ENCODE measurements at regions not wholly inside any gene's neighbourhood (a gene's known extent, or its start where the extent isn't known, plus 50 kb on each side); places are given as distances from the start of the nearest gene placed in this dataset.

DNA sequence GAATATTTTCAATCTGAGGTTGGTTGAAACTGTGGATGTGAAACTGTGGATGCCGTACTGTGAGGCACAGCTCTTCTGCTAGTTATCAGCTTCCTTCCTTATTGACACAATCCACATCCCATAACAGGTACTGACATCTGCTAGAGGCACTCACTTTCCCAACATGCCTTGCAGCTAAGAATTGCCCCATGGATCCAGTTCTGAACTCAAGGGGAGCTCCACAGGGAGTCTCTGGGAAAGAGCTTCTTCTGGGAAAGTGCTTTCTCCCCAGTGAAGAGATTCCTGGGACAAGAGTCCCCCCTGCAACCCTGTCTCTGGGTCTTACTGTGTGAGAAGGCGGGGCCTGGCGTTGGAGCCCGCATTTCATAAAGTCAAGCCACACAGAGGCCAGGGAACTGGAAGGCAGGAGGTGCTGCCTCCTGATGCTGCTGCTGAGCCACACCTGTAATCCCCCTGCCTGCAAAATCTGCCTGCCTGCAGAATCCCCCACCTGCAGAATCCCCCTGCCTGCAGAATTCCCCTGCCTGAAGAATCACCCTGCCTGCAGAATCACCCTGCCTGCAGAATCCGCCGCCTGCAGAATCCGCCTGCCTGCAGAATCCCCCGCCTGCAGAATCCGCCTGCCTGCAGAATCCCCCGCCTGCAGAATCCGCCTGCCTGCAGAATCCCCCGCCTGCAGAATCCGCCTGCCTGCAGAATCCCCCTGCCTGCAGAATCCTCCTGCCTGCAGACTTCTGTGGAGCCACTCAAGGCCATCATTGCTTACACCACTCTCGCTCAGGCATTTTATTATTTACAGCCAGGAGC lies 305.4 kb downstream of the FOXL1 start:
- TF ChIP-seq EZH2 (IDR thresholded peaks at IDR 0.05; ENCODE audit: borderline replicate concordance, control insufficient read depth, low read depth, low read length), result no peak
- TF ChIP-seq, protein P1, sequence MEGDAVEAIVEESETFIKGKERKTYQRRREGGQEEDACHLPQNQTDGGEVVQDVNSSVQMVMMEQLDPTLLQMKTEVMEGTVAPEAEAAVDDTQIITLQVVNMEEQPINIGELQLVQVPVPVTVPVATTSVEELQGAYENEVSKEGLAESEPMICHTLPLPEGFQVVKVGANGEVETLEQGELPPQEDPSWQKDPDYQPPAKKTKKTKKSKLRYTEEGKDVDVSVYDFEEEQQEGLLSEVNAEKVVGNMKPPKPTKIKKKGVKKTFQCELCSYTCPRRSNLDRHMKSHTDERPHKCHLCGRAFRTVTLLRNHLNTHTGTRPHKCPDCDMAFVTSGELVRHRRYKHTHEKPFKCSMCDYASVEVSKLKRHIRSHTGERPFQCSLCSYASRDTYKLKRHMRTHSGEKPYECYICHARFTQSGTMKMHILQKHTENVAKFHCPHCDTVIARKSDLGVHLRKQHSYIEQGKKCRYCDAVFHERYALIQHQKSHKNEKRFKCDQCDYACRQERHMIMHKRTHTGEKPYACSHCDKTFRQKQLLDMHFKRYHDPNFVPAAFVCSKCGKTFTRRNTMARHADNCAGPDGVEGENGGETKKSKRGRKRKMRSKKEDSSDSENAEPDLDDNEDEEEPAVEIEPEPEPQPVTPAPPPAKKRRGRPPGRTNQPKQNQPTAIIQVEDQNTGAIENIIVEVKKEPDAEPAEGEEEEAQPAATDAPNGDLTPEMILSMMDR (IDR thresholded peaks at IDR 0.05 in 2 of 3, conservative IDR thresholded peaks at IDR 0.05 in 1 of 3; ENCODE audit: control insufficient read depth in 2 of 3, extremely low read depth in 1 of 3, insufficient read depth in 1 of 3, low read depth in 3 of 3, low read length in 3 of 3), result no peak
- TF ChIP-seq ZNF207 (IDR thresholded peaks at IDR 0.05; ENCODE audit: borderline replicate concordance), result no peak
- TF ChIP-seq EP300 (IDR thresholded peaks at IDR 0.05; ENCODE audit: borderline replicate concordance in 1 of 2, control insufficient read depth in 1 of 2, low read depth in 2 of 2, low read length in 2 of 2), result no peak
- no peak for TF ChIP-seq ETV6 (conservative IDR thresholded peaks at IDR 0.05 in 1 of 2, IDR thresholded peaks at IDR 0.05 in 1 of 2; ENCODE audit: borderline replicate concordance in 1 of 2, low read depth in 1 of 2)
- TF ChIP-seq, protein P2, sequence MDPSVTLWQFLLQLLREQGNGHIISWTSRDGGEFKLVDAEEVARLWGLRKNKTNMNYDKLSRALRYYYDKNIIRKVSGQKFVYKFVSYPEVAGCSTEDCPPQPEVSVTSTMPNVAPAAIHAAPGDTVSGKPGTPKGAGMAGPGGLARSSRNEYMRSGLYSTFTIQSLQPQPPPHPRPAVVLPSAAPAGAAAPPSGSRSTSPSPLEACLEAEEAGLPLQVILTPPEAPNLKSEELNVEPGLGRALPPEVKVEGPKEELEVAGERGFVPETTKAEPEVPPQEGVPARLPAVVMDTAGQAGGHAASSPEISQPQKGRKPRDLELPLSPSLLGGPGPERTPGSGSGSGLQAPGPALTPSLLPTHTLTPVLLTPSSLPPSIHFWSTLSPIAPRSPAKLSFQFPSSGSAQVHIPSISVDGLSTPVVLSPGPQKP (IDR thresholded peaks at IDR 0.05; ENCODE audit: low read depth, low read length), result no peak
- TF ChIP-seq POLR2A (IDR thresholded peaks at IDR 0.05; ENCODE audit: low read depth, low read length), result no peak
- no peak for TF ChIP-seq CREM (IDR thresholded peaks at IDR 0.05; ENCODE audit: low read depth)
- no peak for TF ChIP-seq SMAD1 (IDR thresholded peaks at IDR 0.05; ENCODE audit: low read depth, partially characterized antibody)
- no peak for TF ChIP-seq EGR1 (IDR thresholded peaks at IDR 0.05; ENCODE audit: borderline replicate concordance in 1 of 2, low read depth in 2 of 2, low read length in 2 of 2)
- TF ChIP-seq, protein P3, sequence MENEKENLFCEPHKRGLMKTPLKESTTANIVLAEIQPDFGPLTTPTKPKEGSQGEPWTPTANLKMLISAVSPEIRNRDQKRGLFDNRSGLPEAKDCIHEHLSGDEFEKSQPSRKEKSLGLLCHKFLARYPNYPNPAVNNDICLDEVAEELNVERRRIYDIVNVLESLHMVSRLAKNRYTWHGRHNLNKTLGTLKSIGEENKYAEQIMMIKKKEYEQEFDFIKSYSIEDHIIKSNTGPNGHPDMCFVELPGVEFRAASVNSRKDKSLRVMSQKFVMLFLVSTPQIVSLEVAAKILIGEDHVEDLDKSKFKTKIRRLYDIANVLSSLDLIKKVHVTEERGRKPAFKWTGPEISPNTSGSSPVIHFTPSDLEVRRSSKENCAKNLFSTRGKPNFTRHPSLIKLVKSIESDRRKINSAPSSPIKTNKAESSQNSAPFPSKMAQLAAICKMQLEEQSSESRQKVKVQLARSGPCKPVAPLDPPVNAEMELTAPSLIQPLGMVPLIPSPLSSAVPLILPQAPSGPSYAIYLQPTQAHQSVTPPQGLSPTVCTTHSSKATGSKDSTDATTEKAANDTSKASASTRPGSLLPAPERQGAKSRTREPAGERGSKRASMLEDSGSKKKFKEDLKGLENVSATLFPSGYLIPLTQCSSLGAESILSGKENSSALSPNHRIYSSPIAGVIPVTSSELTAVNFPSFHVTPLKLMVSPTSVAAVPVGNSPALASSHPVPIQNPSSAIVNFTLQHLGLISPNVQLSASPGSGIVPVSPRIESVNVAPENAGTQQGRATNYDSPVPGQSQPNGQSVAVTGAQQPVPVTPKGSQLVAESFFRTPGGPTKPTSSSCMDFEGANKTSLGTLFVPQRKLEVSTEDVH (IDR thresholded peaks at IDR 0.05; ENCODE audit: low read depth, partially characterized antibody), result no peak
- no peak for TF ChIP-seq GABPA (IDR thresholded peaks at IDR 0.05; ENCODE audit: low read depth)
- TF ChIP-seq, protein P4, sequence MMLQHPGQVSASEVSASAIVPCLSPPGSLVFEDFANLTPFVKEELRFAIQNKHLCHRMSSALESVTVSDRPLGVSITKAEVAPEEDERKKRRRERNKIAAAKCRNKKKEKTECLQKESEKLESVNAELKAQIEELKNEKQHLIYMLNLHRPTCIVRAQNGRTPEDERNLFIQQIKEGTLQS (IDR thresholded peaks at IDR 0.05; ENCODE audit: borderline replicate concordance, extremely low read depth, low read depth, low read length), result no peak
